ENCODE measurements at regions not wholly inside any gene's neighbourhood (a gene's known extent, or its start where the extent isn't known, plus 50 kb on each side); places are given as distances from the start of the nearest gene placed in this dataset.

- TF ChIP-seq EZH2phosphoT487 (IDR thresholded peaks at IDR 0.05; ENCODE audit: borderline replicate concordance) (no peak), CTCF (conservative IDR thresholded peaks at IDR 0.05; ENCODE audit: low read length) (no peak)
- Histone ChIP-seq H3K9me3 (ENCODE audit: insufficient read depth, low read depth, low read length) (no peaks in the 10 kb centered on the region), H3K4me1 (ENCODE audit: insufficient read depth, low read length, poor library complexity, severe bottlenecking) (no peaks in the 10 kb centered on the region), H3K4me3 (ENCODE audit: low read length, poor library complexity, severe bottlenecking) (no peak overlapping the region), H3F3A (ENCODE audit: low read depth) (no peaks in the 10 kb centered on the region), H3K36me3 (ENCODE audit: insufficient read depth, low read length) (no peaks in the 10 kb centered on the region), H3K9ac (ENCODE audit: low read depth, low read length, poor library complexity, severe bottlenecking) (no peak overlapping the region), H4K20me1 (ENCODE audit: insufficient read depth, low read length, poor library complexity, severe bottlenecking) (no peaks in the 10 kb centered on the region), H3K27me3 (ENCODE audit: insufficient read depth, low read length, poor library complexity, severe bottlenecking) (no peaks in the 10 kb centered on the region), H3K4me2 (ENCODE audit: low read depth, low read length, poor library complexity, severe bottlenecking) (no peak overlapping the region), H3K79me2 (ENCODE audit: insufficient read depth, low read length) (no peaks in the 10 kb centered on the region), H3K9me2 (replicated peaks; ENCODE audit: low read depth, low read length) (no peaks in the 10 kb centered on the region), H2AFZ (ENCODE audit: low read length) (no peak overlapping the region)
Measured at GRCh38 chr13:58254943-58255342, 623.4 kb downstream of the PCDH17 start.

- TF ChIP-seq EZH2phosphoT487 (IDR thresholded peaks at IDR 0.05; ENCODE audit: borderline replicate concordance) = no peak
- TF ChIP-seq CTCF (conservative IDR thresholded peaks at IDR 0.05; ENCODE audit: low read length) = no peak
Measured at GRCh38 chr13:58266271-58266670, 634.7 kb downstream of the PCDH17 start.

GRCh38 chr13:58298556-58299135 is 667.1 kb downstream of the PCDH17 start:
- no peaks in the 10 kb centered on the region for H3K9me2 ChIP-seq (replicated peaks; ENCODE audit: low read depth, low read length)
- H3K4me2 ChIP-seq (ENCODE audit: low read depth, low read length, poor library complexity, severe bottlenecking) = no peak overlapping the region

More at GRCh38 chr13:58266271-58266670, 634.7 kb downstream of the PCDH17 start:
- H3K9ac ChIP-seq (ENCODE audit: low read depth, low read length, poor library complexity, severe bottlenecking) = no peak overlapping the region
- H4K20me1 ChIP-seq (ENCODE audit: insufficient read depth, low read length, poor library complexity, severe bottlenecking) = no peaks in the 10 kb centered on the region
- H3K4me3 ChIP-seq (ENCODE audit: low read length, poor library complexity, severe bottlenecking) = no peak overlapping the region
- no peaks in the 10 kb centered on the region for H3K79me2 ChIP-seq (ENCODE audit: insufficient read depth, low read length)
- no peaks in the 10 kb centered on the region for H3F3A ChIP-seq (ENCODE audit: low read depth)
- no peak overlapping the region for H3K4me2 ChIP-seq (ENCODE audit: low read depth, low read length, poor library complexity, severe bottlenecking)
- H2AFZ ChIP-seq (ENCODE audit: low read length) = no peak overlapping the region
- no peaks in the 10 kb centered on the region for H3K9me2 ChIP-seq (replicated peaks; ENCODE audit: low read depth, low read length)
- H3K27me3 ChIP-seq (ENCODE audit: insufficient read depth, low read length, poor library complexity, severe bottlenecking) = no peaks in the 10 kb centered on the region
- no peaks in the 10 kb centered on the region for H3K4me1 ChIP-seq (ENCODE audit: insufficient read depth, low read length, poor library complexity, severe bottlenecking)
- no peaks in the 10 kb centered on the region for H3K36me3 ChIP-seq (ENCODE audit: insufficient read depth, low read length)
- no peaks in the 10 kb centered on the region for H3K9me3 ChIP-seq (ENCODE audit: insufficient read depth, low read depth, low read length)

More at GRCh38 chr13:58298556-58299135, 667.1 kb downstream of the PCDH17 start:
- Histone ChIP-seq H3K4me3 (ENCODE audit: low read length, poor library complexity, severe bottlenecking) (no peak overlapping the region), H3F3A (ENCODE audit: low read depth) (no peaks in the 10 kb centered on the region), H4K20me1 (ENCODE audit: insufficient read depth, low read length, poor library complexity, severe bottlenecking) (no peaks in the 10 kb centered on the region), H3K27me3 (ENCODE audit: insufficient read depth, low read length, poor library complexity, severe bottlenecking) (no peaks in the 10 kb centered on the region), H3K4me1 (ENCODE audit: insufficient read depth, low read length, poor library complexity, severe bottlenecking) (no peaks in the 10 kb centered on the region), H2AFZ (ENCODE audit: low read length) (no peak overlapping the region), H3K79me2 (ENCODE audit: insufficient read depth, low read length) (no peaks in the 10 kb centered on the region), H3K9me3 (ENCODE audit: insufficient read depth, low read depth, low read length) (no peaks in the 10 kb centered on the region), H3K36me3 (ENCODE audit: insufficient read depth, low read length) (no peaks in the 10 kb centered on the region), H3K9ac (ENCODE audit: low read depth, low read length, poor library complexity, severe bottlenecking) (no peak overlapping the region)
- TF ChIP-seq EZH2phosphoT487 (IDR thresholded peaks at IDR 0.05; ENCODE audit: borderline replicate concordance) = no peak
- TF ChIP-seq CTCF (conservative IDR thresholded peaks at IDR 0.05; ENCODE audit: low read length) = no peak
